ENCODE measurements at regions not wholly inside any gene's neighbourhood (a gene's known extent, or its start where the extent isn't known, plus 50 kb on each side); places are given as distances from the start of the nearest gene placed in this dataset.

DNA sequence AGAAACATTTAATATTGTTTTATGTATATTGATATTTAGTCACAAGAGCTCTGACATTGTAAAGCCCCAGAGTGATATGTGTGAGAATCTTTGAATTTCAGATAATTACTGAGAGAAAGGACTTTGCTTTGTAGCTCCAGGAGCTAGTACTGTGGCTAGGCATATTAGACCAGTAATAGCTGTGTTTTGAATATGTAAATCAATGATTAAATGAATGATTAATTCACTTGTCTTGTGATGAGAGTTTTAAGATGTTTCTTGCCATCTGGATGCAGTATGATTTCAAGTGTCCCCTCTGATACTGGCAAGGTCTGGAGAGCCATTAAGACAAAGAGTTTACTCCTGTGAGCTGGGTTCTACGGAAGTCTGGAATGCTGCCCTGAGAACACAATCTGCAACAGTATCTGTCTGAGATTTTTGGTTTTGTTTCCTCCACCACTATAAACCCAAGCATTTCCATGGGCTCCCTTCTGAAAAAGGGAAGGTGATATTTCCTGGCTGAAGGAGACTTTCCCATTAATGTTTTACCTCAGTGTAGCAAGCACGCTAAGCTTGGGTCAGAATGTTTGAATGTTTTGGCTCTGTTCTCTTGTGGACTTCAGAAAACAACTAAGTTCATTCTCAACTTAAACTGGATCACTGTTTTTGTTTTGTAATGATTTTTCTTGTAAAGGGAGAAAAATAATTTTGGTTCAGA is 61.3 kb upstream of the BICC1 start:
- CTCF ChIA-PET (ENCODE audit: unreplicated experiment), result no interaction called here
- intact Hi-C loops (cut with micrococcal nuclease; ENCODE audit: unreplicated experiment), result no loop called here
- POLR2A ChIA-PET, result interaction anchor here (0.7 to 1.0 kb wide), 2 partner anchors 12 to 30 kb away, joined by 3 to 4 read pairs; no protein-coding TSS in a partner anchor

DNA sequence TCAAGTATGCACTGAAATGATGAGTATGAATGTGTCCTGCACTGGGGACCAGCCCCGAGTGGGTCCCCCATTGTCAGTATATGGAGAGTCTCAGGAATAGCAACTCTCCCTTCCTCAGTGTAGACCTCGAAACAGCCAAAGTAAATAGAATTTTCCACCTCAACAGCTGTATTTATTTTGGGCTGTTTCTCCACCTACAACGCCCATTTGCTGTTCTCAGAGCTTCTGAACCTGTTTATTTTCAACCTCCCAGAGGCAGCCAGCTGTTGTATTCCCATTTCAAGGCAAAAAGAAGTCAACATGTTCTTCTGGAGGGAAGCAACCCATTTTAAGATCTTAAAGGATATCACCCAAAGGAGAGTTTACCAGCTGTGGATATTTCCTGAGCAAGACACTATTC is 59.6 kb upstream of the BICC1 start:
- TF ChIP-seq EZH2phosphoT487 (IDR thresholded peaks at IDR 0.05; ENCODE audit: borderline replicate concordance, low read depth, low read length), result no peak
- TF ChIP-seq, protein P1, sequence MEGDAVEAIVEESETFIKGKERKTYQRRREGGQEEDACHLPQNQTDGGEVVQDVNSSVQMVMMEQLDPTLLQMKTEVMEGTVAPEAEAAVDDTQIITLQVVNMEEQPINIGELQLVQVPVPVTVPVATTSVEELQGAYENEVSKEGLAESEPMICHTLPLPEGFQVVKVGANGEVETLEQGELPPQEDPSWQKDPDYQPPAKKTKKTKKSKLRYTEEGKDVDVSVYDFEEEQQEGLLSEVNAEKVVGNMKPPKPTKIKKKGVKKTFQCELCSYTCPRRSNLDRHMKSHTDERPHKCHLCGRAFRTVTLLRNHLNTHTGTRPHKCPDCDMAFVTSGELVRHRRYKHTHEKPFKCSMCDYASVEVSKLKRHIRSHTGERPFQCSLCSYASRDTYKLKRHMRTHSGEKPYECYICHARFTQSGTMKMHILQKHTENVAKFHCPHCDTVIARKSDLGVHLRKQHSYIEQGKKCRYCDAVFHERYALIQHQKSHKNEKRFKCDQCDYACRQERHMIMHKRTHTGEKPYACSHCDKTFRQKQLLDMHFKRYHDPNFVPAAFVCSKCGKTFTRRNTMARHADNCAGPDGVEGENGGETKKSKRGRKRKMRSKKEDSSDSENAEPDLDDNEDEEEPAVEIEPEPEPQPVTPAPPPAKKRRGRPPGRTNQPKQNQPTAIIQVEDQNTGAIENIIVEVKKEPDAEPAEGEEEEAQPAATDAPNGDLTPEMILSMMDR (conservative IDR thresholded peaks at IDR 0.05; ENCODE audit: low read length), result no peak
- ChIA-PET POLR2A (interaction anchor here (0.8 kb wide), 1 partner anchor 8 kb away, joined by 3 read pairs; no protein-coding TSS in a partner anchor), CTCF (ENCODE audit: unreplicated experiment) (no interaction called here)
- intact Hi-C loops (cut with micrococcal nuclease; ENCODE audit: unreplicated experiment), result no loop called here
- Histone ChIP-seq H3K4me1 (ENCODE audit: insufficient read depth, low read length, poor library complexity, severe bottlenecking) (no peaks in the 10 kb centered on the region), H3K4me3 (ENCODE audit: low read depth, low read length, poor library complexity, severe bottlenecking) (no peak overlapping the region), H4K20me1 (ENCODE audit: insufficient read depth, low read length) (no peaks in the 10 kb centered on the region), H3K27ac (ENCODE audit: low read depth, low read length, poor library complexity, severe bottlenecking) (no peak overlapping the region), H3K36me3 (ENCODE audit: insufficient read depth, low read length) (no peaks in the 10 kb centered on the region), H2AFZ (ENCODE audit: low read length) (no peak overlapping the region), H3K9me3 (ENCODE audit: low read length) (no peaks in the 10 kb centered on the region), H3K9me2 (ENCODE audit: insufficient read depth, low read length) (no peaks in the 10 kb centered on the region), H3K79me2 (ENCODE audit: insufficient read depth, low read depth, low read length) (no peaks in the 10 kb centered on the region), H3K4me2 (ENCODE audit: low read length) (no peak overlapping the region)
- DNase-seq (ENCODE audit: low spot score), result no peak
- no TSS peak for BruUV-seq (replicated peaks)

More for the DNA sequence above, 61.3 kb upstream of the BICC1 start:
- no peak for DNase-seq (ENCODE audit: low spot score)
- Histone ChIP-seq H3K4me3 (ENCODE audit: low read depth, low read length, poor library complexity, severe bottlenecking) (no peak overlapping the region), H3K9me2 (ENCODE audit: insufficient read depth, low read length) (no peaks in the 10 kb centered on the region), H3K36me3 (ENCODE audit: insufficient read depth, low read length) (no peaks in the 10 kb centered on the region), H3K9me3 (ENCODE audit: low read length) (no peaks in the 10 kb centered on the region), H4K20me1 (ENCODE audit: insufficient read depth, low read length) (no peaks in the 10 kb centered on the region), H3K4me1 (ENCODE audit: insufficient read depth, low read length, poor library complexity, severe bottlenecking) (no peaks in the 10 kb centered on the region), H3K27ac (ENCODE audit: low read depth, low read length, poor library complexity, severe bottlenecking) (no peak overlapping the region), H3K4me2 (ENCODE audit: low read length) (no peak overlapping the region), H3K79me2 (ENCODE audit: insufficient read depth, low read depth, low read length) (no peaks in the 10 kb centered on the region), H2AFZ (ENCODE audit: low read length) (no peak overlapping the region)
- TF ChIP-seq EZH2phosphoT487 (IDR thresholded peaks at IDR 0.05; ENCODE audit: borderline replicate concordance, low read depth, low read length), result no peak
- TF ChIP-seq, protein P1 (conservative IDR thresholded peaks at IDR 0.05; ENCODE audit: low read length), result no peak
- BruUV-seq (replicated peaks), result no TSS peak

DNA sequence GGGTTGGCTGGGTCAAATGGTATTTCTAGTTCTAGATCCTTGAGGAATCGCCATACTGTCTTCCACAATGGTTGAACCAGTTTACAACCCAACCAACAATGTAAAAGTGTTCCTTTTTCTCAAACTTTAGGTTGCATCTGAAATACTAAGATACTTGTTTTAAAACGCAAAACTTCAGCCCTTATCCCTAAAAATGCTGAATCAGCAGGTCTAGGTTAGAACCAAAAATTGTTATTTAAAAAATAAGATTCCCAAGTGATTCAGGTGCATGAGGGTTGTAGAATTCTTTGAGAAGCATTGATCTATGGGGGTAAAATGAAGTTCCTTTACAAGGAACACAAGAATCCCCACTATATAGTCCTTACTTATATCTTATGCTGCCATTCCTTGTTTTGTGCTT is 56.5 kb upstream of the BICC1 start:
- no peaks in the 10 kb centered on the region for H3K36me3 ChIP-seq (ENCODE audit: insufficient read depth, low read length)
- TF ChIP-seq EZH2phosphoT487 (IDR thresholded peaks at IDR 0.05; ENCODE audit: borderline replicate concordance, low read depth, low read length), result no peak
- TF ChIP-seq, protein P1 (conservative IDR thresholded peaks at IDR 0.05; ENCODE audit: low read length), result no peak
- ChIA-PET POLR2A (no interaction called here), CTCF (ENCODE audit: unreplicated experiment) (no interaction called here)
- H3K9me2 ChIP-seq (ENCODE audit: insufficient read depth, low read length), result no peaks in the 10 kb centered on the region
- H4K20me1 ChIP-seq (ENCODE audit: insufficient read depth, low read length), result no peaks in the 10 kb centered on the region
- no peaks in the 10 kb centered on the region for H3K4me1 ChIP-seq (ENCODE audit: insufficient read depth, low read length, poor library complexity, severe bottlenecking)
- H3K9me3 ChIP-seq (ENCODE audit: low read length), result no peaks in the 10 kb centered on the region
- no TSS peak for BruUV-seq (replicated peaks)
- H3K4me3 ChIP-seq (ENCODE audit: low read depth, low read length, poor library complexity, severe bottlenecking), result no peak overlapping the region
- H3K27ac ChIP-seq (ENCODE audit: low read depth, low read length, poor library complexity, severe bottlenecking), result no peak overlapping the region
- no peaks in the 10 kb centered on the region for H3K79me2 ChIP-seq (ENCODE audit: insufficient read depth, low read depth, low read length)
- intact Hi-C loops (cut with micrococcal nuclease; ENCODE audit: unreplicated experiment), result no loop called here
- DNase-seq (ENCODE audit: low spot score), result no peak
- H2AFZ ChIP-seq (ENCODE audit: low read length), result no peak overlapping the region
- H3K4me2 ChIP-seq (ENCODE audit: low read length), result no peak overlapping the region
